ENCODE measurements at regions not wholly inside any gene's neighbourhood (a gene's known extent, or its start where the extent isn't known, plus 50 kb on each side); places are given as distances from the start of the nearest gene placed in this dataset.

DNA sequence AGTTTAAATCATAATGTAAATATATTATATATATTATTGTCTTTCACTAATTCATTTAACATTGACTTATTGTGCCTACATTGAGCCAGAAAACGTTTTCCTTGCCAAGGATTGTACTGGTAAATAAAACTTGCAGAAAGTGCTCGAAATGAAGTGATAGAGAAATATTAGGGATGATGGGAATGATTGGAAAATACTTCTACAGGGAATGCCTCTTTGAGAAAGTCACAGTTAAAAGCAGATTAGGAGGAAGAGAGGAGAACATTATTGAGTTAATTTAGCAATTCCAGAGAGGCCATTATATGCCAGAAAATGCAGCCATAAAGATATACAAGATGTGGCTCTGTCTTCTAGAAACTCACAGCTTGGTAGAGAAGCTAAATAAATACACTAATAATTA is 560.0 kb upstream of the KCNMB2 start:
- TF ChIP-seq, protein P1, sequence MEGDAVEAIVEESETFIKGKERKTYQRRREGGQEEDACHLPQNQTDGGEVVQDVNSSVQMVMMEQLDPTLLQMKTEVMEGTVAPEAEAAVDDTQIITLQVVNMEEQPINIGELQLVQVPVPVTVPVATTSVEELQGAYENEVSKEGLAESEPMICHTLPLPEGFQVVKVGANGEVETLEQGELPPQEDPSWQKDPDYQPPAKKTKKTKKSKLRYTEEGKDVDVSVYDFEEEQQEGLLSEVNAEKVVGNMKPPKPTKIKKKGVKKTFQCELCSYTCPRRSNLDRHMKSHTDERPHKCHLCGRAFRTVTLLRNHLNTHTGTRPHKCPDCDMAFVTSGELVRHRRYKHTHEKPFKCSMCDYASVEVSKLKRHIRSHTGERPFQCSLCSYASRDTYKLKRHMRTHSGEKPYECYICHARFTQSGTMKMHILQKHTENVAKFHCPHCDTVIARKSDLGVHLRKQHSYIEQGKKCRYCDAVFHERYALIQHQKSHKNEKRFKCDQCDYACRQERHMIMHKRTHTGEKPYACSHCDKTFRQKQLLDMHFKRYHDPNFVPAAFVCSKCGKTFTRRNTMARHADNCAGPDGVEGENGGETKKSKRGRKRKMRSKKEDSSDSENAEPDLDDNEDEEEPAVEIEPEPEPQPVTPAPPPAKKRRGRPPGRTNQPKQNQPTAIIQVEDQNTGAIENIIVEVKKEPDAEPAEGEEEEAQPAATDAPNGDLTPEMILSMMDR (conservative IDR thresholded peaks at IDR 0.05; ENCODE audit: low read depth, low read length): no peak
- no peak for TF ChIP-seq EZH2 (IDR thresholded peaks at IDR 0.05; ENCODE audit: low read length, unreplicated experiment)

Data from PC-3 (cell line).